Bronchial epithelial cell (primary cell): ENCODE measurements at regions not wholly inside any gene's neighbourhood (a gene's known extent, or its start where the extent isn't known, plus 50 kb on each side); places are given as distances from the start of the nearest gene placed in this dataset.

Experiments used
- DNase-seq: peaks from one replicate; pipeline ENCODE4 v3.0.0-alpha.2; 2010; ENCODE audit warnings: low read depth
- FAIRE-seq: peaks from 2 replicates; lab custom pipeline; 2011; peaks lifted over from hg19 to GRCh38; lab: Jason Lieb, UNC
- H3K27me3 ChIP-seq: 2 replicates; pipeline ENCODE4 v1.5.1; 2011; ENCODE audit warnings: low read length; ENCODE audit not compliant: control insufficient read depth, insufficient read depth
- H3K36me3 ChIP-seq: 2 replicates; pipeline ENCODE4 v1.5.1; 2011; ENCODE audit warnings: low read length; ENCODE audit not compliant: control insufficient read depth, insufficient read depth
- H3K4me3 ChIP-seq: 2 replicates; pipeline ENCODE4 v1.5.1; 2011; ENCODE audit warnings: mild to moderate bottlenecking, low read depth, low read length, control low read depth
- CTCF ChIP-seq: IDR thresholded peaks from 2 replicates; pipeline ENCODE4 v1.5.1; 2011; ENCODE audit warnings: mild to moderate bottlenecking, moderate library complexity, low read length, control low read depth, inconsistent platforms; ENCODE audit not compliant: insufficient read depth, severe bottlenecking

GRCh38 chr1:56315293-56315942 is 263.9 kb downstream of the PLPP3 start:
- DNase-seq: no peak
- no peak for TF ChIP-seq CTCF
- Histone ChIP-seq H3K27me3 (no peaks in the 10 kb centered on the region), H3K36me3 (no peaks in the 10 kb centered on the region), H3K4me3 (no peak overlapping the region)
- no peak for FAIRE-seq

GRCh38 chr1:56313560-56313959 is 265.8 kb downstream of the PLPP3 start:
- FAIRE-seq (no peak), DNase-seq (no peak)
- no peak for TF ChIP-seq CTCF
- Histone ChIP-seq H3K27me3 (no peaks in the 10 kb centered on the region), H3K4me3 (no peak overlapping the region), H3K36me3 (no peaks in the 10 kb centered on the region)

GRCh38 chr1:56311766-56312165 is 267.6 kb downstream of the PLPP3 start:
- Histone ChIP-seq H3K27me3 (no peaks in the 10 kb centered on the region), H3K36me3 (no peaks in the 10 kb centered on the region), H3K4me3 (no peak overlapping the region)
- FAIRE-seq (no peak), DNase-seq (no peak)
- TF ChIP-seq CTCF: no peak

GRCh38 chr1:56310945-56311344 is 268.4 kb downstream of the PLPP3 start:
- no peaks in the 10 kb centered on the region for H3K36me3 ChIP-seq
- no peaks in the 10 kb centered on the region for H3K27me3 ChIP-seq
- no peak for DNase-seq
- no peak for TF ChIP-seq CTCF
- H3K4me3 ChIP-seq: no peak overlapping the region
- no peak for FAIRE-seq

GRCh38 chr1:56309065-56309464 is 270.3 kb downstream of the PLPP3 start:
- no peaks in the 10 kb centered on the region for H3K27me3 ChIP-seq
- DNase-seq (no peak), FAIRE-seq (no peak)
- no peaks in the 10 kb centered on the region for H3K36me3 ChIP-seq
- H3K4me3 ChIP-seq: no peak overlapping the region
- no peak for TF ChIP-seq CTCF

GRCh38 chr1:56304975-56305374 is 274.4 kb downstream of the PLPP3 start:
- FAIRE-seq (no peak), DNase-seq (no peak)
- Histone ChIP-seq H3K4me3 (no peak overlapping the region), H3K36me3 (no peaks in the 10 kb centered on the region), H3K27me3 (no peaks in the 10 kb centered on the region)
- TF ChIP-seq CTCF: no peak
